Loucy (cell line): ENCODE measurements at regions not wholly inside any gene's neighbourhood (a gene's known extent, or its start where the extent isn't known, plus 50 kb on each side); places are given as distances from the start of the nearest gene placed in this dataset.
A peak's percentile ranks its signal among the peaks of the same experiment; 100 is the strongest.
"Not testable (repeated sequence)": the region's sequence is repeated elsewhere in the genome, so short reads cannot be mapped to it uniquely, and the experiment has no call there.

ENCODE experiments used
- H2AFZ ChIP-seq: fragments of 200-600 bp; sonication (generic); 2 replicates; pipeline ENCODE4 v1.6.0; 2016; ENCODE audit warnings: antibody characterized with exemption, mild to moderate bottlenecking, low read length, moderate library complexity
- H3F3A ChIP-seq: fragments of 200-600 bp; 2 replicates; pipeline ENCODE4 v1.6.0; 2016; ENCODE audit warnings: antibody characterized with exemption, low read depth, mild to moderate bottlenecking
- H3K27me3 ChIP-seq: fragments of 200-600 bp; sonication (generic); 2 replicates; pipeline ENCODE4 v1.6.1; 2014; ENCODE audit warnings: low read length, mild to moderate bottlenecking; ENCODE audit not compliant: insufficient read depth, poor library complexity, severe bottlenecking
- H3K36me3 ChIP-seq: fragments of 200-600 bp; sonication (generic); 2 replicates; pipeline ENCODE4 v1.6.1; 2016; ENCODE audit warnings: low read length; ENCODE audit not compliant: insufficient read depth
- H3K4me1 ChIP-seq: fragments of 200-600 bp; sonication (generic); 2 replicates; pipeline ENCODE4 v1.5.1; 2014; ENCODE audit warnings: low read length, mild to moderate bottlenecking; ENCODE audit not compliant: insufficient read depth, poor library complexity, severe bottlenecking
- H3K4me2 ChIP-seq: fragments of 200-600 bp; sonication (generic); 2 replicates; pipeline ENCODE4 v1.6.0; 2014; ENCODE audit warnings: antibody characterized with exemption, low read length, low read depth, mild to moderate bottlenecking; ENCODE audit not compliant: poor library complexity, severe bottlenecking
- H3K4me3 ChIP-seq: fragments of 200-600 bp; sonication (generic); 2 replicates; pipeline ENCODE4 v1.5.1; 2014; ENCODE audit warnings: low read length, mild to moderate bottlenecking, mixed read lengths; ENCODE audit not compliant: poor library complexity, severe bottlenecking
- H3K79me2 ChIP-seq: fragments of 200-600 bp; sonication (generic); 2 replicates; pipeline ENCODE4 v1.6.1; 2014; ENCODE audit warnings: low read length; ENCODE audit not compliant: insufficient read depth
- H3K9ac ChIP-seq: fragments of 200-600 bp; sonication (generic); 2 replicates; pipeline ENCODE4 v1.6.0; 2014; ENCODE audit warnings: mild to moderate bottlenecking, low read depth, low read length, moderate library complexity; ENCODE audit not compliant: poor library complexity, severe bottlenecking
- H3K9me2 ChIP-seq: fragments of 200-600 bp; sonication (generic); replicated peaks from 2 replicates; pipeline ENCODE4 v1.6.1; 2016; ENCODE audit warnings: low read depth, low read length, mixed read lengths
- H3K9me3 ChIP-seq: fragments of 200-600 bp; sonication (generic); 2 replicates; pipeline ENCODE4 v1.6.1; 2014; ENCODE audit warnings: mild to moderate bottlenecking, antibody characterized with exemption, low read length, low read depth; ENCODE audit not compliant: insufficient read depth
- H4K20me1 ChIP-seq: fragments of 200-600 bp; sonication (generic); 2 replicates; pipeline ENCODE4 v1.6.0; 2014; ENCODE audit warnings: antibody characterized with exemption, low read length, mild to moderate bottlenecking; ENCODE audit not compliant: insufficient read depth, poor library complexity, severe bottlenecking
- EZH2phosphoT487 ChIP-seq: fragments of 200-600 bp; IDR thresholded peaks from 2 replicates; pipeline ENCODE4 v1.6.1; 2018; ENCODE audit warnings: antibody characterized with exemption, mild to moderate bottlenecking, moderate library complexity, borderline replicate concordance
- TF ChIP-seq, protein P1 (sequence below): fragments of 200-600 bp; sonication (generic); conservative IDR thresholded peaks from 2 replicates; pipeline ENCODE4 v1.5.1; 2014; ENCODE audit warnings: mild to moderate bottlenecking, antibody characterized with exemption, low read length

DNA sequence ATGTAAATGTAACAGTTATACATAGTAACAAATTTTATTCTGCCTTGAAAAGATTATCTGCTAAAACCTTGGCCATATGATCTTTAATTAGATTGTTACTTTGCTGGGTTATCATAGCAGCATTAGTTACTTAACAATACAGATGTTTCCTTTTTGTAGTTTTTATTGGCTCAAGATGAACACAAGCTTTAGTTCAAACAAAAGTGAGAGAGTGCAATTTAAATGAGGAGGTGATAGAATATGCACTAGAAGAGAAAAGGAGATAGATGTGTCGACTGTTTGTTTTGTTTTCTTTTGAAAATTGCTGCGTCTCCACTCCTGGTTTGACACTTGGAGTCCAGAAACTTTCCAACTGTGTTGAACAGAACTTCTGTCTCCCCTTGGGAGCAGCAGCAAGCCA lies 91.4 kb upstream of the CAV2 start:
- Histone ChIP-seq H3K4me1 (peaks cover 18% of the 10 kb centered on the region), H3K4me3 (peak overlapping the region; percentile 42), H2AFZ (peak overlapping the region; percentile 75), H4K20me1 (no peaks in the 10 kb centered on the region), H3K9me3 (no peaks in the 10 kb centered on the region), H3K27me3 (no peaks in the 10 kb centered on the region), H3K9me2 (no peaks in the 10 kb centered on the region), H3K79me2 (no peaks in the 10 kb centered on the region), H3F3A (0 out of 2 replicates have a peak, but pooled peaks cover 3% of the 10 kb centered on the region), H3K9ac (peak overlapping the region; percentile 61), H3K36me3 (no peaks in the 10 kb centered on the region), H3K4me2 (peak overlapping the region; percentile 78)
- TF ChIP-seq, protein P1, sequence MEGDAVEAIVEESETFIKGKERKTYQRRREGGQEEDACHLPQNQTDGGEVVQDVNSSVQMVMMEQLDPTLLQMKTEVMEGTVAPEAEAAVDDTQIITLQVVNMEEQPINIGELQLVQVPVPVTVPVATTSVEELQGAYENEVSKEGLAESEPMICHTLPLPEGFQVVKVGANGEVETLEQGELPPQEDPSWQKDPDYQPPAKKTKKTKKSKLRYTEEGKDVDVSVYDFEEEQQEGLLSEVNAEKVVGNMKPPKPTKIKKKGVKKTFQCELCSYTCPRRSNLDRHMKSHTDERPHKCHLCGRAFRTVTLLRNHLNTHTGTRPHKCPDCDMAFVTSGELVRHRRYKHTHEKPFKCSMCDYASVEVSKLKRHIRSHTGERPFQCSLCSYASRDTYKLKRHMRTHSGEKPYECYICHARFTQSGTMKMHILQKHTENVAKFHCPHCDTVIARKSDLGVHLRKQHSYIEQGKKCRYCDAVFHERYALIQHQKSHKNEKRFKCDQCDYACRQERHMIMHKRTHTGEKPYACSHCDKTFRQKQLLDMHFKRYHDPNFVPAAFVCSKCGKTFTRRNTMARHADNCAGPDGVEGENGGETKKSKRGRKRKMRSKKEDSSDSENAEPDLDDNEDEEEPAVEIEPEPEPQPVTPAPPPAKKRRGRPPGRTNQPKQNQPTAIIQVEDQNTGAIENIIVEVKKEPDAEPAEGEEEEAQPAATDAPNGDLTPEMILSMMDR, result no peak
- TF ChIP-seq EZH2phosphoT487, result no peak

DNA sequence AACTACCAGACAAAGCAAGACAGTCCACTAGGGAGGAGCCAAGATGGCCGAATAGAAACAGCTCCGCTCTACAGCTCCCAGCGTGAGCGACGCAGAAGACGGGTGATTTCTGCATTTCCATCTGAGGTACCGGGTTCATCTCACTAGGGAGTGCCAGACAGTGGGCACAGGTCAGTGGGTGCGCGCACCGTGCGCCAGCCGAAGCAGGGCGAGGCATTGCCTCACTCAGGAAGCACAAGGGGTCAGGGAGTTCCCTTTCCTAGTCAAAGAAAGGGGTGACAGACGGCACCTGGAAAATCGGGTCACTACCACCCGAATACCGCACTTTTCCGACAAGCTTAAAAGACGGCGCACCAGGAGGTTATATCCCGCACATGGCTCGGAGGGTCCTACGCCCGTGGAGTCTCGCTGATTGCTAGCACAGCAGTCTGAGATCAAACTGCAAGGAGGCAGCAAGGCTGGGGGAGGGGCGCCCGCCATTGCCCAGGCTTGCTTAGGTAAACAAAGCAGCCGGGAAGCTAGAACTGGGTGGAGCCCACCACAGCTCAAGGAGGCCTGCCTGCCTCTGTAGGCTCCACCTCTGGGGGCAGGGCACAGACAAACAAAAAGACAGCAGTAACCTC lies 90.6 kb upstream of the CAV2 start:
- not testable (repeated sequence) for H2AFZ ChIP-seq, H3K9me3 ChIP-seq, H3K4me3 ChIP-seq, H3K9me2 ChIP-seq, H3K79me2 ChIP-seq, H3K36me3 ChIP-seq, H3F3A ChIP-seq, H4K20me1 ChIP-seq, H3K27me3 ChIP-seq
- peaks cover 18% of the 10 kb centered on the region for H3K4me1 ChIP-seq
- H3K9ac ChIP-seq, result peak overlapping the region; percentile 61
- H3K4me2 ChIP-seq, result peak overlapping the region; percentile 78

DNA sequence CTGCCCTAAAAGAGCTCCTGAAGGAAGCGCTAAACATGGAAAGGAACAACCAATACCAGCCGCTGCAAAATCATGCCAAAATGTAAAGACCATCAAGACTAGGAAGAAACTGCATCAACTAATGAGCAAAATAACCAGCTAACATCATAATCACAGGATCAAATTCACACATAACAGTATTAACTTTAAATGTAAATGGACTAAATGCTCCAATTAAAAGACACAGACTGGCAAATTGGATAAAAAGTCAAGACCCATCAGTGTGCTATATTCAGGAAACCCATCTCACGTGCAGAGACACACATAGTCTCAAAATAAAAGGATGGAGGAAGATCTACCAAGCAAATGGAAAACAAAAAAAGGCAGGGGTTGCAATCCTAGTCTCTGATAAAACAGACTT lies 88.8 kb upstream of the CAV2 start:
- not testable (repeated sequence) for H3K79me2 ChIP-seq, H3K4me2 ChIP-seq, H3K4me3 ChIP-seq, H3K9ac ChIP-seq, H3K9me3 ChIP-seq, H3K9me2 ChIP-seq, H3K36me3 ChIP-seq, H4K20me1 ChIP-seq, H2AFZ ChIP-seq, H3F3A ChIP-seq, H3K27me3 ChIP-seq
- H3K4me1 ChIP-seq, result peaks cover 18% of the 10 kb centered on the region

DNA sequence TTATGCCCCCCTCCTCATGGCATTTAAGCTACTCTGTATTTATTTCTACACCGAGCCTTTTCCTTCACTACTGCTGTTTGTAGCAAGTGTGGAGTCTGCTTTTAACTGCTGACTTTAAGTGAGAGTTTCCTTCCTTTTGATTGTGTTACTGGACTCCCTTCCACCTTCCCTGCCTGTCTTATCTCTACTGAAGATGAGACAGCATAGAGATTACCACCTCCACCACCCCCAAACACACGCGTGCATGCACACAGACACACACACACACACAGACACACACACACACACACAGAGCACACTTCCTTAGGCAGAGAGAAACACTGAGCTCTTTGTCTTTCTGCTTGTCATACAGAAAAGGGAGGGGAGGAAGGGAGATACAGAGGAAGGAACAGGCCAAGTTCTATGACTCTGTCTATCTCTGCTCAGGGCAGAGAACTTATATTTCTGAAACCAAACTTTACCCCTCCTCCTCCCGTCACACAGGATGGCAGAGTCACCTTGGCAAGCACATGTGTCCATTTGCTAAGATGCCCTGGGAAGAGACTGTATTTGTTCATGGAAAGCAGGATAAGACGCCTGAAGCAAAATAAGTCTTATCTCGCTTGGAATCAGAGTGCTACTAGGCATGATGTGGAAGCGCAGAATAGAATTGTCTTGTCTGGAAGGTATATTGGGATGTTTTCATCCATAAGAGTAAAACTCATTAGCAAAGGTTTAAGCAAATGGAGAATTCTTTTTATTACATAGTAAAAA lies 81.8 kb upstream of the CAV2 start:
- no peak for TF ChIP-seq EZH2phosphoT487
- TF ChIP-seq, protein P1, result no peak
- H3K36me3 ChIP-seq, result no peaks in the 10 kb centered on the region
- no peaks in the 10 kb centered on the region for H4K20me1 ChIP-seq

More for the DNA sequence above, 81.8 kb upstream of the CAV2 start:
- H2AFZ ChIP-seq, result peak overlapping the region; percentile 48
- H3K4me2 ChIP-seq, result peak overlapping the region; percentile 60
- no peaks in the 10 kb centered on the region for H3K27me3 ChIP-seq
- peak overlapping the region; percentile 59 for H3K4me3 ChIP-seq
- H3F3A ChIP-seq, result no peaks in the 10 kb centered on the region
- peaks cover 22% of the 10 kb centered on the region for H3K4me1 ChIP-seq
- H3K9me3 ChIP-seq, result no peaks in the 10 kb centered on the region
- H3K9ac ChIP-seq, result peak overlapping the region; percentile 44
- no peaks in the 10 kb centered on the region for H3K9me2 ChIP-seq
- H3K79me2 ChIP-seq, result no peaks in the 10 kb centered on the region
